NCI-H2196 (cell line): ENCODE measurements at regions not wholly inside any gene's neighbourhood (a gene's known extent, or its start where the extent isn't known, plus 50 kb on each side); places are given as distances from the start of the nearest gene placed in this dataset.
A peak's percentile ranks its signal among the peaks of the same experiment; 100 is the strongest.

Source experiments
- DNase-seq: peaks from one replicate; lab custom pipeline; 2025; ENCODE audit not compliant: unreplicated experiment; lab: John Stamatoyannopoulos, UW

DNA sequence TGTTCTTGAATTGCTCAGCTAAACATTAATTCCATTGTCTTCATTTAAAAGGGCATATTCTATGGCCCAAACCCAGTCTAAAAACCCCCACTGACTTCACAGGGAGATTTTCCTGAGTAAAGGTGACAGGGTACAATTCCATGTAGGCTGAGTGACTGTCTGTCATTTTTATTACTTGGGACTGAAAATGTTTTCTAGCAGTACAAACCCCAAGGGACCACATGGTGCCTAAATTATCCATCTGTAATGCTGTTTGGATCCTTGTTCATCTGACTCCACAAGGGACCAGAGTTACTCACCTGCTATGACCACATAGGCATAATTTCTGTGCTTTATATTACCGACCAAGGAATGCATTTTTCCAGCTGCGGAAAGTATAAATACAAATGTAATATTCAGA lies 349.1 kb downstream of the ZNF608 start:
- no peak for DNase-seq

DNA sequence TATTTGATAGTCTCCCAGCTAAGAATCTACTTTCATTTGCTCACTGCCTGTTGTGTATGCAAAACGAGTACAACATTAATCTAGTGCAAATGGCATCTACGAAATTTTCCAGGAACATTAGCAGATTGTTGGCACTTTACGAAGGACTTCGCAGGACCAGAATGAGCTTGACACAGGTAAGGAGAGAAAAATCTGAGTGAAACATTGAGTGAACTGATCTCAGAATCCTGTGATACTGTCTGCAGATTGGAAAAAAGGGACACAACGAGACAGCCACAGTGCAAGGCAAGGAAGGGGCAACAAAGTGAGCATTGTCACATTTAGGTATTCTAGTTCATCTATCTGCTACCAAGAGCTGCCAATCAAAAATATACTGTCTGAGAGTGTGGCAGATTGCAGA lies 350.5 kb downstream of the ZNF608 start:
- no peak for DNase-seq

DNA sequence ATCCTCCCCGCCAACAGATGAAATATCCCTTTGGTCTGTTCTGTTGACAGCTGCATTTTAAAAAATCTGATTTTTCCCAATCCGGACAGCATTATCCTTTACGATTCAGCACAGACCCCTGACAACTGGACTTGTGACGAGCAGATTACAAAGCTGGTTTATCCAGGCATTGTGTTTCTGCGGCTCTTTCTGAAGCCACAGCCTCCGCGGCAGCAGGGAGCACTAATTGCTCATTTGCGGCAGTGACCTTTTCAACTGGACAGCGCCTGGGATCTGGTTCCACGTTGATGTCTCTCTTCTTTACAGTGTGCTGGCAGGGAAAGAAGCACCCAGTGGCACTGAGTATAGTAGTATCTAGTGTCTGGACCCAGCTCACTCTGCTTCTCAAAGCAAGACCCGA lies 351.2 kb downstream of the ZNF608 start:
- no peak for DNase-seq

DNA sequence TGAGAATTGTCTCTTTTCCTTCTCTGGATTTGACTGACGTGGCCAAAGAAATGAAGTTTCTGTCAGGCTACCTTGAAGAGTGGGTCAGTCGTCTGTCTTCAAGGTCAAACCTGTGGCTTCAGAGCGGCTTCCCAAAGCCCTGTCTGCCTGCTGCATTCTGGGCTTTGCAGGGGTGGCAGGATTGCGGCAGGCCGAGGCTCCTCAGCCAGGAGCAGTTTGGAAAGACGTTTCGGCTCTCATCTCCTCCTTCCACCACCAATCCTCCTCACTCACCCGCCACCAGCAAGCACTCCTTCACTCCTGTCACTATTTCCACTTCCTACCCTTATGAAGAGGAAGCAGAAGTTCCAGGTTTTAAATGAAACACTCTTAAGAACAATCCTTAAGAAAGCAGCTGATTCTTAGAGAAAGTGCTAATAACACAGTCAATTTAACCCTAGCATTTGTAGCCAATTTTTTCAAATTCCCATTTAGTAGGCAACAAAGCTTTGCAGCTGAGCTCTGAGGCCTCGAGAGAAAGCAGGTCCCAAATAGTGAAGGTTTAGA lies 351.7 kb downstream of the ZNF608 start:
- no peak for DNase-seq

DNA sequence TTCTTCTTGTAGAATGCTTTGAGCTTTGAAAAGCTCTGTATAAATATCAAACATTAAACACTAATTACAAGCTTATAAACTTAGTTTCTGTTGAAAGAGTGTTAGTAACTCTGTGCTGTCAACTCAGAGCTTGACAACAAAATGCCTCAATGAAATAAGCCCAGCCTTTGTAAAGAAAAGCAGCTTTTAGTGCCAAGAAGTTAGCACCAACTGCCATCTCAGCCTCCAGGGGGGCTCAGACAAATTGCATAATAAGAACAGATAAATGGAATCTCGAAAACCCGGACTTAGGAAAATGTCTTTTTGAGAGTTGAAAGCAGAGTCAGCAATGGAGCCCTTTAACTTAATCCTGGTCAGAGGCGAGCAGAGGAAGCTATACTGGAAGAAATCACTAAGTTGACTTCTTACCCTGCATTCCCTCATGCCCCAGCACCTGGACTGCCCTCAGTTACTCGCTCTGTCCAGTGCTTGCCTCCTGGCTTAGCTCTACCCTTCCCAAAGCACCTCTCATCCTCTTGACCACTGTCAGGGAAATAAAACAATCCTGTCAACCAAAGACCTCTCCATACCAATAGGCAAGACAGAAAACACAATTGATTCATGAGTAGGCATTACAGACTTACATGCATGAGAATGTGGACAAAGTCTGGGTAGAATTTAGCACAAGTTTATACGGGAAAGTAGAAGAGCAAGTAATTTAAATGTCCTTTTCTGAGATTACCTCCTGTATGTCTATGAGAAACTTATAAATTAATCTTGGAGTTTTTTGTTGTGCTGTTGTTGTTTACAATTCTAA lies 352.7 kb downstream of the ZNF608 start:
- no peak for DNase-seq

DNA sequence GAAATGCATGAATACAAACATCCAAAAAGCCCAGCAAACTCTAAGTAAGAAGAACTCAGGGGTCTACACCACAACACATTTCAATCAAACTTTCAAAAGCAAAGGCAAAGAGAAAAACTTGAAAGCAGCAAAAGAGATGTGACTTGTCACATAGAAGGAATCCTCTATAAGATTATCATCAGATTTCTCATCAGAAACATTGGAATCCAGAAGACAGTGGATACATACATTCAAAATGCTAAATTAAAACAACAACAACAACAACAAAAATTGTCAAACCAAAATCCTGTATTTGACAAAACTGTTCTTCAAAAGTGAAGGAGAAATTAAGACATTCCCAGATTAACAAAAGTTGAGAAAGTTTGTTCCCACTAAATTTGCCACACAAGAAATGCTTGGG lies 362.7 kb downstream of the ZNF608 start:
- DNase-seq: no peak

DNA sequence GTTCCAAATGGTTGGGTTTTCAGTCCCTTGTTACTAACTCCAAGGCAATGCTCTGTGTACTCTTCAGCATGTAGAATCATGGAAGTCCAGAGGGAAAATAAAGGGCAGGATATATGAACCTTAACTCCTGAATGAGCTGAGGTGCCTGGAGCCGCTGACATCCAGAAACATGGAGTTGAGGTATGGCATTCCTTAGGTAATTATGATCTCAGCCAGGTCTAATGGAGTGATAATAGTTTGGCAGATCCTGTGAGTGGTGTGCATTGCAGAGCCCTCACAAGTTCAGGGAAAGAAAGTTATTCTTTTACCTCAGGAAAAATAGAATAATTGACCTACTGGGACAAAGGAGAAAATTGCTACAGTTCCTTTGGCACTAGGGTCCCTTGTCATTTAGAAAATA lies 369.1 kb downstream of the ZNF608 start:
- no peak for DNase-seq

DNA sequence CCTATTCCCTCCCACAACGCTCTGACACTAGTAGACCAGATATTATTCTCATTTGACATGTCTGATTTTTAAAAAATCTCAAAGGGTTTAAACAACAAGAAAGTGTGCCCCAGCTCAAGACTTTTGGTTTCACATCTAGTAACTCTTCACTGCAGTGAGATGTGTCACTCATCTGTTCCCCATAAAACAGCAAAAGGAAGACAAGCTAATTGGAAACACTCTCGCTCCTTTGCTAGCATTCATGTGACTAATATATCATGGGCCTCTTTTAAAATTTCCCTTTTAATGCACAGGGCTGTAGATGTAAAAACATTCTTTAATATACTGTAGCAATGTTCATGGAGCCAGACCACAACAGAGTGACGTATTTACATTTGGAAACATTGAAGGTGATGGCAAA lies 372.6 kb downstream of the ZNF608 start:
- DNase-seq: no peak

DNA sequence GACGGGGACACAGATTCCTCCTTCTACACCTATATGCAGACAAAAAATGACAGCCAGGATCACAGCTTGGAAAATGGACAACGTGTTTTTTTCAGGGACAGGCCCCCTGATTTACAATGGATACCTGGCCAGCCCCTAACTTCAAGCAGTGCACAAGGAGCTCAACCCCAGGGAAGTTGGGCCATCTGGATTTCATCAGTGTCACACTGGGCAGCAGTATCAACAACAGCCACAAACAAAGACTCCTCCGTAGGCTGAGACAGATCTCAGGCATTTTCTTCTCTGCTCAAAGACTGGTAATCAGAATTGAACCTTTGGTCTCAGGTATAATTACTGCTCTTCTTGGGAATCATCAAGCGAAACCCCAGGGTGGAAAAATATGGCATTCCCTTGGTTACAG lies 374.0 kb downstream of the ZNF608 start:
- DNase-seq: no peak

DNA sequence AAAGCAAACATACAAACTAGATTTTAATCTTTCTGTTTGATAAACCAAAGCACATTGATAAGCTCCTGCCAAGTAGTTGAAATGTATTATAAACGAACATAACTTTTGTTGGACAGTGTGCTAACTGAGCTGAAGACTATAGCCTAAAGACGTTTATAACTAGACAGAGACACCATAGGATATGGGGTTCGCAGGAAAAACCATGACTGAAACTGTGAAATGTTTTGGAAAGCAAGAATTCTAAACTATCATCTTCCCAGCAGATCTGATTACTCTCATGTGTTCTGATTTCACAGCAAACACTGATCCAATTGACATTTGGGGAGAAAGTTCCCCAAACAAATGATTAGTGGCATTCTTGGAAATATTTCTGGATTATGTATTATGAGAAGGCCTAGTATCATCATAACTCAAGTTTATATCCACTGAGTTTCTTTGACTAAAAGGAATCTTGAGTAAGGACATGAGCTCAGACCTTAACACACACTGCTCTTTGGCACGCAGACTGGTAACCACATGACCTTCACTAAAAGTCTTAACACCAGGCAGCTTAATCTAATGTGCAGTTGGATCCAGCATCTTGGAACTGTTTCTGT lies 375.2 kb downstream of the ZNF608 start:
- DNase-seq: no peak

DNA sequence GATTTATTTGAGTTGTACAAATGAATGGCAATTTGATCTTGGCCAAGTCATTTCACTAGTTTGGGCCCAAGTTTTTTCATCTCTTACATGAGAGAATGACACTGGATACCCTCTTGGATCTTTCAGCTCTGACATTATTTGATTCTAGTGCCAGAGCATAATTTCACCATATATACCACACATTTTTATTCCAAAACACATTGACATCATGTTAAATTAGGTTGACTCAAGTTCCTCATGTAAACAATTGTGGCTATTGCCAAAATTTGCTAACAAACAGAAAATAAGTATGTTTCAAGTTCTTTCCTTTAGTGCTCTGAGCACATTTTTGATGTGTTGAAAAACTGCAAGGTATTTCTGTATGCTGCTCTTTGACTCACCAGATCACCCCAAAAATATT lies 375.8 kb downstream of the ZNF608 start:
- DNase-seq: no peak

DNA sequence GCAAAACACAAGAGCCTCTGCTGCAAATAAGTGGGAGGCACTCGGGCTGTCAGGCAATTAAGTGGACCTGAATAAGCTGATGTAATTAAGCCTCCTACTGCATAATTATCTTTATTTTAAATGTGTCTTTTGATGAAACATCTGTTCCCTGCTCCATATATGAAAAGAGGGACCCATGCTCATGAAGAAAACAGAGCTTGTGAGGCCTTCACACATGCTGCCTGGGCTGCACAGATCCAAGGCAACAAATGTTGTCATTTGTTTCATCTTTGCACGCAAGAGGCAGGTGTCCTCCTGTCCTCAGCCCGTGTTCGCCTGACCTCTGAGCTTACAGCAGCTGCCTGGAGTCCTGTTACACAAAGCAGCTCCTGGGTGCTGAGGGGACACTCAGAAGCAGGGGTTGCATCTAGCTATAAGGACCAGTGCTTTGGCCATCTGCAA lies 381.1 kb downstream of the ZNF608 start:
- peak; percentile 77 for DNase-seq

DNA sequence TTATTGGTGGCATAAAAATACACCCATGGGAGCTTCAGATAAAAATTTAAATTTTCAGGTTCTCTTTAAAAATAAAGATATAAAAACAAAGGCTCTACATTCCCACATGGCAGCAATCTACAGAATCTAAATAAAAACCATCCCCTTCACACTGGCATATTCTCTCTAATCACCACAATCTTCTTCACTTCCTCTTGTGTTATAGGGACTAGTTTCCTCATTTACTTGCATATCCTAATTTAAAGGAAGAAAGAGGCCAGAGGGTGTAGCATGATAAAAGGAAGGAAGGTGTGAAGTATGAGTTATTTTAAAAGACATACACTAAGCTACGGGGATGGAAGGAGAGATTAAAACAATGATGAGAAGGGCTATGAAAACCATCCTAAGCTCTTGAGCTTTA lies 390.5 kb downstream of the ZNF608 start:
- DNase-seq: no peak

DNA sequence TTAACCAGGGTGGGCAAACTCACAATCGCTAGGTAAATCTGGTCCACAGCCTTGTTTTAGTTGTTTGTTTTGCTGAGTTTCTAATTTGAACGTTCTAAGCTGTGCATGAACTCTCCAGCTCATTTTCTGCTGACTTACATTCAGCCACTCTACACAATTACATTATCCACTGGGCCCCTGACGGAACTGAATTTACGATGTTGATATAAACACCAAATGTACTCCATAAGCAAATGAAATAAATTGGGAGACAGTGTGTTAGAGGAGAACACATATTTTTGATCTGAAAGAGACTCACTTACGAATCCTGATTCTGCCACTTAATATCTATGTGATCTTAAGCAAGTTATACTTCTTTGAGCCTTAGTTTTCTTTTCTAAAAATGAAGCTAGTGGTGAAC lies 393.4 kb downstream of the ZNF608 start:
- no peak for DNase-seq

DNA sequence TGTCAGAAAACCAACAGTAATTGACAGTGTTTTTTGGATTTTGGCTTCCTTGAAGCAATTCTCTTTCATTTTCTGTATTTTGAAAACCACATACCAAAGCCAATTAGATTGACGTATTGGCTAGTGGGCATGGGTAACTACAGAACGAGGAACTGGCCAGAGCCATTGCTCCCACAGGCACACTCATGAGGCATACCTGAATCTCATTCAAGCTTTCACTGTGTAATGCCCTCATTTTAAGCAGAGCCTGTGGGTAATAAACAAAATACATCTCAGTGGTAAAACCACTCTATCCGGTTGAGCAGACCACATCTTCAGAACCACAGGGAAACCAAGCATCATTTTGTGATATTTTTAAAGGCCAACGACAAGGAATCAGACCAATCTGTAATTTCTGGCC lies 394.1 kb downstream of the ZNF608 start:
- DNase-seq: no peak

DNA sequence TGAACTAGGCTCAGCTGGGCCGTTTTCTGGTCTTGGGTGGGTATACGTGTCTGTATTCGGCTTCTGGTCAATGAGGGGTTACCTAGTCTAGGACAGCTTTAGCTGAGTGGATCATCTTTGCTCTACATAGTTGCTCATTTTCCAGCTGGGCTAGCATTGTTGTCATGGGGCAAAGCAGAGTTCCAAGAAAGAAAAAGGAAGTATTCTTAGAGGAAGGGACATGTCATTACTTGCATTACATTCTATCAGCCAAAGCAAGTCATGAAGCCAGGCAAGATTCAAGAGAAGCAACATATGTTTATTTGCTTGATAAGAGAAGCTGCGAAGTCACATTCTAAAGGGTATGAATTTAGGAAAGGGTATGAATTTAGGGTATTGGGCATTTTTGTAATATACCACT lies 396.5 kb downstream of the ZNF608 start:
- DNase-seq: no peak

DNA sequence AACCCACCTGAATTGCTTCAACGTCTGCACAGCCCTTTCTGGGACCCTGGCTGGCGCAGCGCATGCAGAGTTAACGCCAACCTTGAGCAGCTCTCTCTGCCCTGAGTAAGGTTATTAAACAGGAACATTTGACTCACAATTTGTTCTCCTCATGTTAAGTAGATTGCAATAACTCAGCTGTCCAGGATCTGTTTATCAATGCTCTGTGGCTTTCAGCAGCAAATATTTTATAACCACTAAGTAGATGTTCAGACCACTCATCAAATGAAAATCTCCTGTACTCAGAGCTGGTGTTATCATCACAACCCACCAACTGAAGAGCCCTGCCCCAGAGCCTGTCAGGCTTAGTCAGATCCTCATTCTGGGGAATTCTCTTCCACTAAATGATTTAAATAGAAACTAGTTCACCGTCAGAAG lies 403.0 kb downstream of the ZNF608 start:
- DNase-seq: no peak

DNA sequence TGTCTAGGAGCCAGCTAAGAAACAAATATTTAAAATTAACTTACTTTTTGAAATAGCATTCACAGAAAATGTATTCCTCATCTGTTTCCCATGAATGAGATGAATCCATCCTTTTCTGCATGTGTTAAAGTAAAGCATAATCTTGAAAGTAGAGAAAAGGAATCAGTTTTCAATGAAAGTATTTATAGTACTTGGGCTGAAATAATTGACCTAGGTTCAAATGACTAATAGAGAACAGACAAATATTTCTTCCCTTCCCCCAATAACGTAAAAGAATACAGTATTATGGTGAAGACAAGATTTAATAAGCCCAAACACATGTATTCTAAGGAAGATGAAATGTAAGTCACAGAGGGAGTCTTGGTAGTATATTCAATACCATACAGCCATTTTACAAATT lies 403.5 kb downstream of the ZNF608 start:
- no peak for DNase-seq

DNA sequence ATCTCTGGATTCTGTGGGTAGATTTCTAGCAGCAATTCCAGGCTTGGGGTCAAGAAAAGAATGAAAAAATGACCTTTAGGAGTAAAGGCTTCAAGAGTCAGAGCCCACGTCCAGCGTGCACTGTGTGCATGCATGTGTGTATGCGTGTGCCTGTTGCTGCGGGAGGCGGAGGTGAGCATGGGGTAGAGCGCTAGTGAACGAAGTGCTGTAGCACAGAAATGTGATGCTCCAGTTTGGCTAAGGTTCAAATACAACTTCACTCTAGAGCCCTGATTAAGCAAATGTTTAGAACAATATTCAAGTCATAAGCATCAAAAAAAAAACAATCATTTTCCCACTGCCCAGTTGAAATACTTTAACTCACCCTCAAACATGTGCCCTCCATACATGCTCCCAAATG lies 403.9 kb downstream of the ZNF608 start:
- DNase-seq: no peak

DNA sequence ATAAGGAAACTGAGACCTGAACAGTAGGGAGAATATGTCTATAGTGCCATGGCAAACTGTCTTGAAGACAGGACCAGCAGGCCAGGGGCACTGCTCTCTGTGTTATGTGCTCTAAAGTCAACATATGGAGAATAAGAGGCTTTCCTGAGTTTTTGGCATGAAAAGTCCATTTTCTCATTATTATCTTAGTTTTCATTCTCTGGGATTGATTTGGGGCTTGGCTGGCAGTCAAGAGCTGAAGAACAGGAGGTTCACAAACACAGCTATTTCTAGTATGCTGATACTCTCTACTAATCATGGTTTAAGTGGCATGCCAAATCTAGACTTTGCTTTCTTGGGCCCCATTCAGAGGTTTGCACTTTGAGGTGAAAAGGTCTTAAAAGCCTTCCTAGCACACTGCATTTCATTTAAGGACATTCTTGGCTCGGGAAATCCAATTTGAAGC lies 404.4 kb downstream of the ZNF608 start:
- peak; percentile 28 for DNase-seq

DNA sequence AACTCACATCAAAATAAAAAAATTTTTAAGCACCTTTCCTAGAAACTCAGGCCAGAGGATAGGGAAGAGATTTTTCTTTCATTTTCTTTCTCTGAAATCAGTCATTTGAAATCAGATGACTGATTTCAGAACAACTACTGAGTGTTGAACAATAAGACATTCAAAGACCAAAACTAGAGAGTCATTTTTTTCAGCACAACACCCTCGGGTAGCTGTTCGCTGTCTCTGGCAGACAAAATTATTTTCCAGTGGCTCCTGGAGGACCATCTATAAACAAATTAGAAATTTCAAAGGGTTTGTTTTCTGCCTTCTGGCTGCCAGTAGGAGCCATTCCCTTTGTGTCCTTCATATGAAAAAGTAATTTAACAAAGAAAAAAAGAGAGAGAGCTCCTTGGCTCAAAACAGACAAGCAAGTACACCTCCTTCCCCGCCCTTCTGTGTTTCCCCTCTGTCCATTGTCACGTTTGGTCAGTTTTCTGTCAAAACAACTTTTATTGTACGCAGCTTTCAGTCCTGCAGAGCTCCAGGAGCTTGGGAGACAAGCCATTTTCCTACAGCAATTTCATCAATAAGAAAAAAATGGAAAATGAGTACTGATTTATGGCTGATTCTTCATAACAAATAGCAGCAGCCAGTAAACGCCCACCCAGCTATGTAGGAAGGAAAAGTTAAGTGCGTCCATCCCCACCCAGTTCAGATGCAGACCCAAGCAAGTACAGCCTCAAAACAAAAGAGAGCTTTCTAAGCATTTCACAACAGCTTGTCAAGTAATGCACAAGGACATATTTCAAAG lies 405.2 kb downstream of the ZNF608 start:
- DNase-seq: no peak

DNA sequence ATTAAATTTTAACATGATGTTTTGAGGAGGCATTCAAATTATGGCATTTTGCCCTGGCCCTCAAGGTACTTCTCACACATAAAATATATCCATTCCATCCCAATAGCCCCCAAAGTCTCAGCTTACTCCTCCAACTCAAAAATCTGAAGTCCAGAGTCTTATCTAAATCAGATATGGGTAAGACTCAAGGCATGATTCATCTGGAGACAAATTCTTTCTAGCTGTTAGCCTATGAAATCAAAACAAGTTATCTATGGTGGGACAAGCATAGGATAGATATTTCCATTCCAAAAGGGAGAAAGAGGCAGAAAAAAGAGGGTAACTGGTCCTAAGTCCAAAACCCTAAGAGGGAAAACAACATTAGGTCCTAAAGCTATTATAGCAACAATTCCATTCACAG lies 408.4 kb downstream of the ZNF608 start:
- DNase-seq: no peak
